GM23338 (cell line): ENCODE measurements at regions not wholly inside any gene's neighbourhood (a gene's known extent, or its start where the extent isn't known, plus 50 kb on each side); places are given as distances from the start of the nearest gene placed in this dataset.

ENCODE experiments used
- ATAC-seq: fragments of 200-7000 bp; cut with Tn5 transposase; 3 replicates; pipeline ENCODE4 v1.9.1; 2020
- DNase-seq: peaks from one replicate; pipeline ENCODE4 v3.0.0-alpha.2; 2015; ENCODE audit warnings: low spot score
- H2AFZ ChIP-seq: fragments of 200-600 bp; sonication (generic); 2 replicates; pipeline ENCODE4 v1.8.0; 2016; ENCODE audit warnings: antibody characterized with exemption, mild to moderate bottlenecking, moderate library complexity
- H3F3A ChIP-seq: fragments of 200-600 bp; sonication (generic); replicated peaks from 2 replicates; pipeline ENCODE4 v1.8.0; 2017; ENCODE audit warnings: antibody characterized with exemption, mixed run types, low read depth
- H3K27ac ChIP-seq: fragments of 200-600 bp; sonication (generic); 2 replicates; pipeline ENCODE4 v1.6.1; 2016; ENCODE audit warnings: low read depth
- H3K27me3 ChIP-seq: fragments of 200-600 bp; sonication (generic); 2 replicates; pipeline ENCODE4 v1.8.0; 2016; ENCODE audit warnings: mild to moderate bottlenecking, mixed run types, moderate library complexity; ENCODE audit not compliant: insufficient read depth
- H3K36me3 ChIP-seq: fragments of 200-600 bp; sonication (generic); 2 replicates; pipeline ENCODE4 v1.8.0; 2016; ENCODE audit warnings: mild to moderate bottlenecking; ENCODE audit not compliant: insufficient read depth
- H3K4me1 ChIP-seq: fragments of 200-600 bp; sonication (generic); 2 replicates; pipeline ENCODE4 v1.8.0; 2016; ENCODE audit warnings: mild to moderate bottlenecking, moderate library complexity; ENCODE audit not compliant: insufficient read depth
- H3K4me2 ChIP-seq: fragments of 200-600 bp; sonication (generic); 2 replicates; pipeline ENCODE4 v1.7.1; 2017; ENCODE audit warnings: mixed run types
- H3K4me3 ChIP-seq: fragments of 200-600 bp; sonication (generic); 2 replicates; pipeline ENCODE4 v1.6.1; 2016; ENCODE audit warnings: mixed run types
- H3K79me2 ChIP-seq: fragments of 200-600 bp; sonication (generic); replicated peaks from 2 replicates; pipeline ENCODE4 v1.8.0; 2017; ENCODE audit warnings: mild to moderate bottlenecking; ENCODE audit not compliant: insufficient read depth
- H3K9me2 ChIP-seq: fragments of 200-600 bp; sonication (generic); 2 replicates; pipeline ENCODE4 v1.8.0; 2017; ENCODE audit not compliant: insufficient read depth
- H4K20me1 ChIP-seq: fragments of 200-600 bp; sonication (generic); replicated peaks from 2 replicates; pipeline ENCODE4 v1.8.0; 2017; ENCODE audit warnings: mild to moderate bottlenecking; ENCODE audit not compliant: insufficient read depth
- H3K27ac Mint-ChIP-seq: 2 replicates; pipeline ENCODE4 v1.8.0; 2020; ENCODE audit warnings: inconsistent platforms, mild to moderate bottlenecking, moderate library complexity, mixed read lengths
- H3K27me3 Mint-ChIP-seq: 3 replicates; pipeline ENCODE4 v1.8.0; 2022; ENCODE audit warnings: low read depth, mild to moderate bottlenecking, moderate library complexity, mixed read lengths, inconsistent platforms; ENCODE audit not compliant: insufficient read depth, poor library complexity
- H3K36me3 Mint-ChIP-seq: 3 replicates; pipeline ENCODE4 v1.8.0; 2021; ENCODE audit warnings: low read depth, mild to moderate bottlenecking, inconsistent platforms, moderate library complexity, mixed read lengths
- H3K4me1 Mint-ChIP-seq: 3 replicates; pipeline ENCODE4 v1.8.0; 2020; ENCODE audit warnings: mild to moderate bottlenecking, inconsistent platforms, mixed read lengths
- H3K4me3 Mint-ChIP-seq: 3 replicates; pipeline ENCODE4 v1.8.0; 2021; ENCODE audit warnings: moderate library complexity, mild to moderate bottlenecking, inconsistent platforms, mixed read lengths
- H3K9me3 Mint-ChIP-seq: 3 replicates; pipeline ENCODE4 v1.8.0; 2020; ENCODE audit warnings: moderate library complexity, mild to moderate bottlenecking, inconsistent platforms, mixed read lengths
- CREB1 ChIP-seq: fragments of 250-450 bp; sonication (Bioruptor Pico); IDR thresholded peaks from 2 replicates; pipeline ENCODE4 v1.5.0; 2020; ENCODE audit warnings: low read depth, mild to moderate bottlenecking, moderate library complexity
- CTCF ChIP-seq, 2 experiments: fragments of 200-600 bp in 1 of 2; sonication (generic) in 1 of 2; conservative IDR thresholded peaks; 2 replicates each; pipeline versions ENCODE4 v1.5.1 to v1.6.1; 2016 to 2017; ENCODE audit warnings: antibody characterized with exemption in 2 of 2, low read depth in 2 of 2, mild to moderate bottlenecking in 2 of 2, moderate library complexity in 1 of 2
- EZH2 ChIP-seq: fragments of 200-600 bp; sonication (generic); IDR thresholded peaks from one replicate; pipeline ENCODE4 v1.8.0; 2017; ENCODE audit warnings: antibody characterized with exemption, mild to moderate bottlenecking, low read depth; ENCODE audit not compliant: unreplicated experiment
- EZH2phosphoT487 ChIP-seq: fragments of 200-600 bp; sonication (generic); IDR thresholded peaks from one replicate; pipeline ENCODE4 v1.8.1; 2018; ENCODE audit warnings: antibody characterized with exemption; ENCODE audit not compliant: unreplicated experiment
- JUNB ChIP-seq: IDR thresholded peaks from one replicate; pipeline ENCODE4 v1.6.1; 2016; ENCODE audit warnings: antibody characterized with exemption; ENCODE audit not compliant: unreplicated experiment
- NANOG ChIP-seq: IDR thresholded peaks from 2 replicates; pipeline ENCODE4 v1.6.1; 2016; ENCODE audit warnings: antibody characterized with exemption, borderline replicate concordance
- POLR2AphosphoS5 ChIP-seq: IDR thresholded peaks from 2 replicates; pipeline ENCODE4 v1.6.1; 2016; ENCODE audit warnings: antibody characterized with exemption, low read depth
- REST ChIP-seq: IDR thresholded peaks from one replicate; pipeline ENCODE4 v1.6.1; 2018; ENCODE audit warnings: antibody characterized with exemption; ENCODE audit not compliant: unreplicated experiment
- STAT1 ChIP-seq: IDR thresholded peaks from one replicate; pipeline ENCODE4 v1.6.1; 2016; ENCODE audit warnings: antibody characterized with exemption; ENCODE audit not compliant: unreplicated experiment
- ZNF114 ChIP-seq: fragments of 250-450 bp; sonication (Bioruptor Pico); IDR thresholded peaks from 2 replicates; pipeline ENCODE4 v1.5.0; 2020; ENCODE audit warnings: mild to moderate bottlenecking, moderate library complexity
- ZNF331 ChIP-seq: fragments of 250-450 bp; sonication (Bioruptor Pico); IDR thresholded peaks from 2 replicates; pipeline ENCODE4 v1.5.0; 2020; ENCODE audit warnings: low read depth, mild to moderate bottlenecking, moderate library complexity
- TF ChIP-seq, protein P1 (sequence below): fragments of 250-450 bp; sonication (Bioruptor Pico); IDR thresholded peaks from 2 replicates; pipeline ENCODE4 v1.5.0; 2020; ENCODE audit warnings: mild to moderate bottlenecking, moderate library complexity

DNA sequence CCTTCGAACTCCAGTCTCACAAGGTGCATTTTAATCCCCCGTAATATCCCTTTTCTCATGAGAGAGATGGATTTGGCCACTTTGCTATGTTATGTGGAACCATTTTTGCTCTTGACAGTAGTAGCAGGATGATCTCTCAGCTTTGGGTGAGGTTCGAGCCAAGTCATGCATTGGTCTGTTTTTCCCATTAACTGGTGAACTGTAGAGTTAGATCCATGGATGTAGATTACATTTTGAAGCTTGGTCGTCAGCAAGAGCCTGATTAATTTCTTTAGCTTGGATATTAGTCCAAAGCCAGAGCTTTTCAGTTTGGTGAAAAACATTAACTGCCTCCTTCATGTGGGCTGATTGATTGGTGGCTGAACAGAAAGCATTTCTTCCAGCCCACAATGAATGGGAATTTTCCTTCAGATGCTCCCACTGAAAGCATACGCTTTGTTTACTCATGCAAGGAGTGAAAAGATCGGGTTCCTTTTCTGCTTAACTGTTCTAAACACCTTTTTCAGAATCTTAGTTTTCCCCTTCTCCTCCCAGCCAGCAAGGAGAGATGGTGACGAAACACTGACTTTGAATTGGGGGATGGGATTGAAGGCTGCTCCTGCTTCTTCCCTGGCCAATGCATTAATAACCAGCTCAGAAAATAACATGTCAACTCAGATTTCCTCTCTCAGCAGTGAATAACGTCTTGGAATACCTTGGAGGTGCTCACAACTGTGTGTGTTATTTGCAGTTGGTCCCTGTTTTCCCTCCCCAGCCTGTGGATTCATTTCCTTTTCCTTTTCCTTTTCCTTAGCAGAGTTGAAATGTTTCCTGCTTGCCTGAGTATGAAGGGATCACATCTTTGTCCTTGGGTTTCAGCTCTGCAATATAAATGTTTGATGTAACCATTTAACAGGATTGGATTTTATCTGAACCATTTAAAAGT lies 351.8 kb upstream of the FZD8 start:
- Histone ChIP-seq H3K27ac (no peak overlapping the region), H3K79me2 (no peaks in the 10 kb centered on the region), H3K4me3 (no peak overlapping the region), H2AFZ (no peak overlapping the region), H3K36me3 (no peaks in the 10 kb centered on the region), H3K27me3 (peaks cover 21% of the 10 kb centered on the region; the same call in 1 of the 2 replicates), H3K4me2 (no peak overlapping the region), H3K4me1 (peaks cover 5% of the 10 kb centered on the region), H3F3A (no peaks in the 10 kb centered on the region), H4K20me1 (no peaks in the 10 kb centered on the region), H3K9me2 (no peaks in the 10 kb centered on the region)
- TF ChIP-seq, protein P1, sequence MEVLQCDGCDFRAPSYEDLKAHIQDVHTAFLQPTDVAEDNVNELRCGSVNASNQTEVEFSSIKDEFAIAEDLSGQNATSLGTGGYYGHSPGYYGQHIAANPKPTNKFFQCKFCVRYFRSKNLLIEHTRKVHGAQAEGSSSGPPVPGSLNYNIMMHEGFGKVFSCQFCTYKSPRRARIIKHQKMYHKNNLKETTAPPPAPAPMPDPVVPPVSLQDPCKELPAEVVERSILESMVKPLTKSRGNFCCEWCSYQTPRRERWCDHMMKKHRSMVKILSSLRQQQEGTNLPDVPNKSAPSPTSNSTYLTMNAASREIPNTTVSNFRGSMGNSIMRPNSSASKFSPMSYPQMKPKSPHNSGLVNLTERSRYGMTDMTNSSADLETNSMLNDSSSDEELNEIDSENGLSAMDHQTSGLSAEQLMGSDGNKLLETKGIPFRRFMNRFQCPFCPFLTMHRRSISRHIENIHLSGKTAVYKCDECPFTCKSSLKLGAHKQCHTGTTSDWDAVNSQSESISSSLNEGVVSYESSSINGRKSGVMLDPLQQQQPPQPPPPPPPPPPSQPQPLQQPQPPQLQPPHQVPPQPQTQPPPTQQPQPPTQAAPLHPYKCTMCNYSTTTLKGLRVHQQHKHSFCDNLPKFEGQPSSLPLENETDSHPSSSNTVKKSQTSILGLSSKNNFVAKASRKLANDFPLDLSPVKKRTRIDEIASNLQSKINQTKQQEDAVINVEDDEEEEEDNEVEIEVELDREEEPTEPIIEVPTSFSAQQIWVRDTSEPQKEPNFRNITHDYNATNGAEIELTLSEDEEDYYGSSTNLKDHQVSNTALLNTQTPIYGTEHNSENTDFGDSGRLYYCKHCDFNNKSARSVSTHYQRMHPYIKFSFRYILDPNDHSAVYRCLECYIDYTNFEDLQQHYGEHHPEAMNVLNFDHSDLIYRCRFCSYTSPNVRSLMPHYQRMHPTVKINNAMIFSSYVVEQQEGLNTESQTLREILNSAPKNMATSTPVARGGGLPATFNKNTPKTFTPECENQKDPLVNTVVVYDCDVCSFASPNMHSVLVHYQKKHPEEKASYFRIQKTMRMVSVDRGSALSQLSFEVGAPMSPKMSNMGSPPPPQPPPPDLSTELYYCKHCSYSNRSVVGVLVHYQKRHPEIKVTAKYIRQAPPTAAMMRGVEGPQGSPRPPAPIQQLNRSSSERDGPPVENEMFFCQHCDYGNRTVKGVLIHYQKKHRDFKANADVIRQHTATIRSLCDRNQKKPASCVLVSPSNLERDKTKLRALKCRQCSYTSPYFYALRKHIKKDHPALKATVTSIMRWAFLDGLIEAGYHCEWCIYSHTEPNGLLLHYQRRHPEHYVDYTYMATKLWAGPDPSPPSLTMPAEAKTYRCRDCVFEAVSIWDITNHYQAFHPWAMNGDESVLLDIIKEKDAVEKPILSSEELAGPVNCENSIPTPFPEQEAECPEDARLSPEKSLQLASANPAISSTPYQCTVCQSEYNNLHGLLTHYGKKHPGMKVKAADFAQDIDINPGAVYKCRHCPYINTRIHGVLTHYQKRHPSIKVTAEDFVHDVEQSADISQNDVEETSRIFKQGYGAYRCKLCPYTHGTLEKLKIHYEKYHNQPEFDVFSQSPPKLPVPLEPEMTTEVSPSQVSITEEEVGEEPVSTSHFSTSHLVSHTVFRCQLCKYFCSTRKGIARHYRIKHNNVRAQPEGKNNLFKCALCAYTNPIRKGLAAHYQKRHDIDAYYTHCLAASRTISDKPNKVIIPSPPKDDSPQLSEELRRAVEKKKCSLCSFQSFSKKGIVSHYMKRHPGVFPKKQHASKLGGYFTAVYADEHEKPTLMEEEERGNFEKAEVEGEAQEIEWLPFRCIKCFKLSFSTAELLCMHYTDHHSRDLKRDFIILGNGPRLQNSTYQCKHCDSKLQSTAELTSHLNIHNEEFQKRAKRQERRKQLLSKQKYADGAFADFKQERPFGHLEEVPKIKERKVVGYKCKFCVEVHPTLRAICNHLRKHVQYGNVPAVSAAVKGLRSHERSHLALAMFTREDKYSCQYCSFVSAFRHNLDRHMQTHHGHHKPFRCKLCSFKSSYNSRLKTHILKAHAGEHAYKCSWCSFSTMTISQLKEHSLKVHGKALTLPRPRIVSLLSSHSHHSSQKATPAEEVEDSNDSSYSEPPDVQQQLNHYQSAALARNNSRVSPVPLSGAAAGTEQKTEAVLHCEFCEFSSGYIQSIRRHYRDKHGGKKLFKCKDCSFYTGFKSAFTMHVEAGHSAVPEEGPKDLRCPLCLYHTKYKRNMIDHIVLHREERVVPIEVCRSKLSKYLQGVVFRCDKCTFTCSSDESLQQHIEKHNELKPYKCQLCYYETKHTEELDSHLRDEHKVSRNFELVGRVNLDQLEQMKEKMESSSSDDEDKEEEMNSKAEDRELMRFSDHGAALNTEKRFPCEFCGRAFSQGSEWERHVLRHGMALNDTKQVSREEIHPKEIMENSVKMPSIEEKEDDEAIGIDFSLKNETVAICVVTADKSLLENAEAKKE (CRISPR knock-in tag) = no peak
- TF ChIP-seq POLR2AphosphoS5 (no peak), EZH2phosphoT487 (no peak), ZNF331 (no peak), ZNF114 (CRISPR knock-in tag) (no peak), CREB1 (CRISPR knock-in tag) (no peak), JUNB (no peak), EZH2 (no peak), STAT1 (no peak), CTCF (conservative IDR thresholded peaks at IDR 0.05; ENCODE audit: low read depth in 2 of 2) (no peak), REST (no peak), NANOG (no peak)
- no peaks in the 10 kb centered on the region for H3K36me3 Mint-ChIP-seq
- H3K27ac Mint-ChIP-seq = no peak overlapping the region
- no peaks in the 10 kb centered on the region for H3K9me3 Mint-ChIP-seq
- no peak for ATAC-seq
- peaks cover 2% of the 10 kb centered on the region for H3K27me3 Mint-ChIP-seq
- DNase-seq = no peak
- H3K4me3 Mint-ChIP-seq = no peak overlapping the region
- peaks cover 19% of the 10 kb centered on the region; the same call in 2 of the 3 replicates for H3K4me1 Mint-ChIP-seq
